SK-N-MC (cell line): ENCODE measurements at regions not wholly inside any gene's neighbourhood (a gene's known extent, or its start where the extent isn't known, plus 50 kb on each side); places are given as distances from the start of the nearest gene placed in this dataset.

Experiments
- DNase-seq: peaks from one replicate; pipeline ENCODE4 v3.0.0-alpha.2; 2011; ENCODE audit warnings: low read depth, low spot score
- H3K27ac ChIP-seq: fragments of 200-600 bp; sonication (generic); 2 replicates; pipeline ENCODE4 v1.5.1; 2016; ENCODE audit warnings: mixed run types
- H3K36me3 ChIP-seq: fragments of 200-600 bp; sonication (generic); 2 replicates; pipeline ENCODE4 v1.6.1; 2017; ENCODE audit warnings: antibody characterized with exemption, low read length, mixed read lengths; ENCODE audit not compliant: insufficient read depth
- H3K4me3 ChIP-seq: fragments of 200-600 bp; sonication (generic); 2 replicates; pipeline ENCODE4 v1.5.1; 2016
- H3K9ac ChIP-seq: fragments of 200-600 bp; sonication (generic); 2 replicates; pipeline ENCODE4 v1.8.0; 2017; ENCODE audit warnings: mixed run types, mixed read lengths; ENCODE audit not compliant: insufficient read length
- H3K9me3 ChIP-seq: fragments of 200-600 bp; sonication (generic); 2 replicates; pipeline ENCODE4 v1.6.1; 2017; ENCODE audit warnings: low read depth, mild to moderate bottlenecking, antibody characterized with exemption, low read length, moderate library complexity, mixed read lengths
- EZH2 ChIP-seq: fragments of 200-600 bp; sonication (generic); IDR thresholded peaks from one replicate; pipeline ENCODE4 v1.6.1; 2017; ENCODE audit warnings: antibody characterized with exemption
- FOXP2 ChIP-seq: optimal IDR thresholded peaks from 2 replicates; pipeline ENCODE3; 2011; ENCODE audit warnings: mild to moderate bottlenecking, moderate library complexity; ENCODE audit not compliant: insufficient read depth; ENCODE audit errors: extremely low read length, control extremely low read depth
- POLR2AphosphoS5 ChIP-seq: IDR thresholded peaks from 2 replicates; pipeline ENCODE4 v1.6.1; 2012; ENCODE audit warnings: mild to moderate bottlenecking, low read depth, low read length, borderline replicate concordance

GRCh38 chr5:116379306-116379705, 195.3 kb downstream of the SEMA6A start:
- Histone ChIP-seq H3K4me3 (no peak overlapping the region), H3K9me3 (no peaks in the 10 kb centered on the region), H3K36me3 (no peaks in the 10 kb centered on the region), H3K27ac (no peak overlapping the region), H3K9ac (no peak overlapping the region)
- no peak for DNase-seq
- TF ChIP-seq FOXP2: no peak
- TF ChIP-seq POLR2AphosphoS5: no peak

GRCh38 chr5:116378777-116379121, 195.9 kb downstream of the SEMA6A start:
- Histone ChIP-seq H3K9me3 (no peaks in the 10 kb centered on the region), H3K36me3 (no peaks in the 10 kb centered on the region), H3K9ac (no peak overlapping the region), H3K4me3 (no peak overlapping the region), H3K27ac (no peak overlapping the region)
- TF ChIP-seq FOXP2: no peak
- TF ChIP-seq POLR2AphosphoS5: no peak
- no peak for TF ChIP-seq EZH2
- no peak for DNase-seq

GRCh38 chr5:116378007-116378776, 196.4 kb downstream of the SEMA6A start:
- no peaks in the 10 kb centered on the region for H3K9me3 ChIP-seq
- H3K36me3 ChIP-seq: no peaks in the 10 kb centered on the region
- no peak for DNase-seq
- no peak overlapping the region for H3K27ac ChIP-seq
- no peak for TF ChIP-seq EZH2
- no peak for TF ChIP-seq POLR2AphosphoS5
- no peak for TF ChIP-seq FOXP2
- H3K4me3 ChIP-seq: no peak overlapping the region
- no peak overlapping the region for H3K9ac ChIP-seq

GRCh38 chr5:116377276-116378006, 197.2 kb downstream of the SEMA6A start:
- H3K27ac ChIP-seq: no peak overlapping the region
- DNase-seq: no peak
- no peak overlapping the region for H3K9ac ChIP-seq
- H3K9me3 ChIP-seq: no peaks in the 10 kb centered on the region
- H3K4me3 ChIP-seq: no peak overlapping the region
- no peak for TF ChIP-seq FOXP2
- no peak for TF ChIP-seq POLR2AphosphoS5
- no peak for TF ChIP-seq EZH2
- H3K36me3 ChIP-seq: no peaks in the 10 kb centered on the region

- Histone ChIP-seq H3K36me3 (no peaks in the 10 kb centered on the region), H3K27ac (no peak overlapping the region), H3K9ac (no peak overlapping the region), H3K4me3 (no peak overlapping the region), H3K9me3 (no peaks in the 10 kb centered on the region)
- TF ChIP-seq POLR2AphosphoS5 (no peak), FOXP2 (no peak), EZH2 (no peak)
- no peak for DNase-seq
These were observed 198.7 kb downstream of the SEMA6A start for GRCh38 chr5:116375926-116376325.

GRCh38 chr5:116374434-116374852, 200.2 kb downstream of the SEMA6A start:
- no peaks in the 10 kb centered on the region for H3K36me3 ChIP-seq
- H3K9me3 ChIP-seq: no peaks in the 10 kb centered on the region
- no peak overlapping the region for H3K27ac ChIP-seq
- no peak overlapping the region for H3K4me3 ChIP-seq
- TF ChIP-seq POLR2AphosphoS5 (no peak), FOXP2 (no peak), EZH2 (no peak)
- no peak for DNase-seq
- no peak overlapping the region for H3K9ac ChIP-seq

- no peak overlapping the region for H3K27ac ChIP-seq
- H3K9me3 ChIP-seq: no peaks in the 10 kb centered on the region
- no peak overlapping the region for H3K9ac ChIP-seq
- H3K36me3 ChIP-seq: no peaks in the 10 kb centered on the region
- DNase-seq: no peak
- H3K4me3 ChIP-seq: no peak overlapping the region
- TF ChIP-seq POLR2AphosphoS5: no peak
- no peak for TF ChIP-seq EZH2
- no peak for TF ChIP-seq FOXP2
These were observed 201.6 kb downstream of the SEMA6A start for GRCh38 chr5:116372931-116373597.

- Histone ChIP-seq H3K4me3 (no peak overlapping the region), H3K9me3 (no peaks in the 10 kb centered on the region), H3K27ac (no peak overlapping the region), H3K36me3 (no peaks in the 10 kb centered on the region), H3K9ac (no peak overlapping the region)
- DNase-seq: no peak
- TF ChIP-seq EZH2: no peak
- TF ChIP-seq FOXP2: no peak
- no peak for TF ChIP-seq POLR2AphosphoS5
These were observed 202.7 kb downstream of the SEMA6A start for GRCh38 chr5:116371935-116372334.

- Histone ChIP-seq H3K9ac (no peak overlapping the region), H3K4me3 (no peak overlapping the region; the same call in 1 of the 2 replicates), H3K9me3 (no peaks in the 10 kb centered on the region), H3K36me3 (no peaks in the 10 kb centered on the region), H3K27ac (no peak overlapping the region)
- DNase-seq: no peak
- TF ChIP-seq FOXP2 (no peak), EZH2 (no peak), POLR2AphosphoS5 (no peak)
These were observed 203.2 kb downstream of the SEMA6A start for GRCh38 chr5:116371431-116371830.
